ENCODE measurements at regions not wholly inside any gene's neighbourhood (a gene's known extent, or its start where the extent isn't known, plus 50 kb on each side); places are given as distances from the start of the nearest gene placed in this dataset.

GRCh38 chr4:60155088-60155487 lies 1045.0 kb upstream of the ADGRL3 start:
- TF ChIP-seq, protein P1, sequence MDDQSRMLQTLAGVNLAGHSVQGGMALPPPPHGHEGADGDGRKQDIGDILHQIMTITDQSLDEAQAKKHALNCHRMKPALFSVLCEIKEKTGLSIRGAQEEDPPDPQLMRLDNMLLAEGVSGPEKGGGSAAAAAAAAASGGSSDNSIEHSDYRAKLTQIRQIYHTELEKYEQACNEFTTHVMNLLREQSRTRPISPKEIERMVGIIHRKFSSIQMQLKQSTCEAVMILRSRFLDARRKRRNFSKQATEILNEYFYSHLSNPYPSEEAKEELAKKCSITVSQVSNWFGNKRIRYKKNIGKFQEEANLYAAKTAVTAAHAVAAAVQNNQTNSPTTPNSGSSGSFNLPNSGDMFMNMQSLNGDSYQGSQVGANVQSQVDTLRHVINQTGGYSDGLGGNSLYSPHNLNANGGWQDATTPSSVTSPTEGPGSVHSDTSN (IDR thresholded peaks at IDR 0.05; ENCODE audit: insufficient replicate concordance, low read depth, low read length): no peak
- no peak for TF ChIP-seq CTCF (IDR thresholded peaks at IDR 0.05 in 2 of 3, conservative IDR thresholded peaks at IDR 0.05 in 1 of 3; ENCODE audit: control insufficient read depth in 2 of 3, extremely low read depth in 1 of 3, insufficient read depth in 1 of 3, low read depth in 3 of 3, low read length in 3 of 3)
- TF ChIP-seq, protein P2, sequence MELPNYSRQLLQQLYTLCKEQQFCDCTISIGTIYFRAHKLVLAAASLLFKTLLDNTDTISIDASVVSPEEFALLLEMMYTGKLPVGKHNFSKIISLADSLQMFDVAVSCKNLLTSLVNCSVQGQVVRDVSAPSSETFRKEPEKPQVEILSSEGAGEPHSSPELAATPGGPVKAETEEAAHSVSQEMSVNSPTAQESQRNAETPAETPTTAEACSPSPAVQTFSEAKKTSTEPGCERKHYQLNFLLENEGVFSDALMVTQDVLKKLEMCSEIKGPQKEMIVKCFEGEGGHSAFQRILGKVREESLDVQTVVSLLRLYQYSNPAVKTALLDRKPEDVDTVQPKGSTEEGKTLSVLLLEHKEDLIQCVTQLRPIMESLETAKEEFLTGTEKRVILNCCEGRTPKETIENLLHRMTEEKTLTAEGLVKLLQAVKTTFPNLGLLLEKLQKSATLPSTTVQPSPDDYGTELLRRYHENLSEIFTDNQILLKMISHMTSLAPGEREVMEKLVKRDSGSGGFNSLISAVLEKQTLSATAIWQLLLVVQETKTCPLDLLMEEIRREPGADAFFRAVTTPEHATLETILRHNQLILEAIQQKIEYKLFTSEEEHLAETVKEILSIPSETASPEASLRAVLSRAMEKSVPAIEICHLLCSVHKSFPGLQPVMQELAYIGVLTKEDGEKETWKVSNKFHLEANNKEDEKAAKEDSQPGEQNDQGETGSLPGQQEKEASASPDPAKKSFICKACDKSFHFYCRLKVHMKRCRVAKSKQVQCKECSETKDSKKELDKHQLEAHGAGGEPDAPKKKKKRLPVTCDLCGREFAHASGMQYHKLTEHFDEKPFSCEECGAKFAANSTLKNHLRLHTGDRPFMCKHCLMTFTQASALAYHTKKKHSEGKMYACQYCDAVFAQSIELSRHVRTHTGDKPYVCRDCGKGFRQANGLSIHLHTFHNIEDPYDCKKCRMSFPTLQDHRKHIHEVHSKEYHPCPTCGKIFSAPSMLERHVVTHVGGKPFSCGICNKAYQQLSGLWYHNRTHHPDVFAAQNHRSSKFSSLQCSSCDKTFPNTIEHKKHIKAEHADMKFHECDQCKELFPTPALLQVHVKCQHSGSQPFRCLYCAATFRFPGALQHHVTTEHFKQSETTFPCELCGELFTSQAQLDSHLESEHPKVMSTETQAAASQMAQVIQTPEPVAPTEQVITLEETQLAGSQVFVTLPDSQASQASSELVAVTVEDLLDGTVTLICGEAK (IDR thresholded peaks at IDR 0.05; ENCODE audit: borderline replicate concordance): no peak
- no peak for TF ChIP-seq NRF1 (conservative IDR thresholded peaks at IDR 0.05; ENCODE audit: low read depth, low read length)
- TF ChIP-seq ATF2 (IDR thresholded peaks at IDR 0.05; ENCODE audit: low read length): no peak
- TF ChIP-seq, protein P3, sequence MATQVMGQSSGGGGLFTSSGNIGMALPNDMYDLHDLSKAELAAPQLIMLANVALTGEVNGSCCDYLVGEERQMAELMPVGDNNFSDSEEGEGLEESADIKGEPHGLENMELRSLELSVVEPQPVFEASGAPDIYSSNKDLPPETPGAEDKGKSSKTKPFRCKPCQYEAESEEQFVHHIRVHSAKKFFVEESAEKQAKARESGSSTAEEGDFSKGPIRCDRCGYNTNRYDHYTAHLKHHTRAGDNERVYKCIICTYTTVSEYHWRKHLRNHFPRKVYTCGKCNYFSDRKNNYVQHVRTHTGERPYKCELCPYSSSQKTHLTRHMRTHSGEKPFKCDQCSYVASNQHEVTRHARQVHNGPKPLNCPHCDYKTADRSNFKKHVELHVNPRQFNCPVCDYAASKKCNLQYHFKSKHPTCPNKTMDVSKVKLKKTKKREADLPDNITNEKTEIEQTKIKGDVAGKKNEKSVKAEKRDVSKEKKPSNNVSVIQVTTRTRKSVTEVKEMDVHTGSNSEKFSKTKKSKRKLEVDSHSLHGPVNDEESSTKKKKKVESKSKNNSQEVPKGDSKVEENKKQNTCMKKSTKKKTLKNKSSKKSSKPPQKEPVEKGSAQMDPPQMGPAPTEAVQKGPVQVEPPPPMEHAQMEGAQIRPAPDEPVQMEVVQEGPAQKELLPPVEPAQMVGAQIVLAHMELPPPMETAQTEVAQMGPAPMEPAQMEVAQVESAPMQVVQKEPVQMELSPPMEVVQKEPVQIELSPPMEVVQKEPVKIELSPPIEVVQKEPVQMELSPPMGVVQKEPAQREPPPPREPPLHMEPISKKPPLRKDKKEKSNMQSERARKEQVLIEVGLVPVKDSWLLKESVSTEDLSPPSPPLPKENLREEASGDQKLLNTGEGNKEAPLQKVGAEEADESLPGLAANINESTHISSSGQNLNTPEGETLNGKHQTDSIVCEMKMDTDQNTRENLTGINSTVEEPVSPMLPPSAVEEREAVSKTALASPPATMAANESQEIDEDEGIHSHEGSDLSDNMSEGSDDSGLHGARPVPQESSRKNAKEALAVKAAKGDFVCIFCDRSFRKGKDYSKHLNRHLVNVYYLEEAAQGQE (IDR thresholded peaks at IDR 0.05; ENCODE audit: low read depth, low read length): no peak
- no peak for TF ChIP-seq EP300 (IDR thresholded peaks at IDR 0.05; ENCODE audit: borderline replicate concordance in 1 of 2, control insufficient read depth in 1 of 2, low read depth in 2 of 2, low read length in 2 of 2)
- no peak for TF ChIP-seq TBL1XR1 (IDR thresholded peaks at IDR 0.05; ENCODE audit: low read depth, low read length)

All from GM12878 (cell line).